OCI-LY1 (cell line): ENCODE measurements at regions not wholly inside any gene's neighbourhood (a gene's known extent, or its start where the extent isn't known, plus 50 kb on each side); places are given as distances from the start of the nearest gene placed in this dataset.

Experiments used
- H2AFZ ChIP-seq: fragments of 200-600 bp; sonication (generic), shearing (Covaris generic); 2 replicates; pipeline ENCODE4 v1.6.0; 2014; ENCODE audit warnings: antibody characterized with exemption, mild to moderate bottlenecking, low read length
- H3F3A ChIP-seq: fragments of 200-600 bp; sonication (generic), shearing (Covaris generic); 2 replicates; pipeline ENCODE4 v1.6.0; 2014; ENCODE audit warnings: mild to moderate bottlenecking, antibody characterized with exemption, low read length, moderate library complexity; ENCODE audit not compliant: insufficient read depth
- H3K27ac ChIP-seq: fragments of 200-600 bp; sonication (generic); 2 replicates; pipeline ENCODE4 v1.5.1; 2014; ENCODE audit warnings: low read length, mixed run types, mild to moderate bottlenecking, low read depth; ENCODE audit not compliant: poor library complexity, severe bottlenecking
- H3K27me3 ChIP-seq: fragments of 200-600 bp; sonication (generic); 2 replicates; pipeline ENCODE4 v1.6.0; 2014; ENCODE audit warnings: antibody characterized with exemption, mild to moderate bottlenecking, low read length, moderate library complexity; ENCODE audit not compliant: insufficient read depth
- H3K36me3 ChIP-seq: fragments of 200-600 bp; sonication (generic); 2 replicates; pipeline ENCODE4 v1.6.1; 2014; ENCODE audit warnings: mild to moderate bottlenecking, antibody characterized with exemption, low read length, moderate library complexity, mixed read lengths; ENCODE audit not compliant: insufficient read depth
- H3K4me1 ChIP-seq: fragments of 200-600 bp; sonication (generic); 2 replicates; pipeline ENCODE4 v1.5.1; 2014; ENCODE audit warnings: mild to moderate bottlenecking, low read length, moderate library complexity; ENCODE audit not compliant: insufficient read depth, severe bottlenecking
- H3K4me2 ChIP-seq: fragments of 200-600 bp; sonication (generic), shearing (Covaris generic); 2 replicates; pipeline ENCODE4 v1.6.1; 2014; ENCODE audit warnings: low read length
- H3K4me3 ChIP-seq: fragments of 200-600 bp; sonication (generic); 2 replicates; pipeline ENCODE4 v1.5.1; 2014; ENCODE audit warnings: low read length, low read depth, mild to moderate bottlenecking, mixed read lengths; ENCODE audit not compliant: poor library complexity, severe bottlenecking
- H3K79me2 ChIP-seq: fragments of 200-600 bp; shearing (Covaris generic); 2 replicates; pipeline ENCODE4 v1.6.1; 2016; ENCODE audit warnings: mixed run types, low read length, mixed read lengths; ENCODE audit not compliant: insufficient read depth
- H3K9ac ChIP-seq: fragments of 200-600 bp; sonication (generic), shearing (Covaris generic); 2 replicates; pipeline ENCODE4 v1.6.1; 2014; ENCODE audit warnings: mild to moderate bottlenecking, low read length, mixed read lengths
- H3K9me2 ChIP-seq: fragments of 200-600 bp; sonication (generic), shearing (Covaris generic); 2 replicates; pipeline ENCODE4 v1.6.1; 2014; ENCODE audit warnings: low read depth, mild to moderate bottlenecking, low read length, mixed read lengths
- H3K9me3 ChIP-seq: fragments of 200-600 bp; shearing (Covaris generic); 2 replicates; pipeline ENCODE4 v1.6.1; 2014; ENCODE audit warnings: low read length, mixed read lengths
- H4K20me1 ChIP-seq: fragments of 200-600 bp; sonication (generic), shearing (Covaris generic); 2 replicates; pipeline ENCODE4 v1.6.0; 2016; ENCODE audit warnings: mild to moderate bottlenecking, low read length; ENCODE audit not compliant: insufficient read depth
- CTCF ChIP-seq: fragments of 200-600 bp; sonication (generic), shearing (Covaris generic); IDR thresholded peaks from 2 replicates; pipeline ENCODE4 v1.5.1; 2017; ENCODE audit warnings: mild to moderate bottlenecking, antibody characterized with exemption, low read length, moderate library complexity, mixed read lengths
- EZH2 ChIP-seq: fragments of 200-600 bp; sonication (generic), shearing (Covaris generic); IDR thresholded peaks from 2 replicates; pipeline ENCODE4 v1.8.0; 2017; ENCODE audit warnings: borderline replicate concordance, mixed run types, mild to moderate bottlenecking, antibody characterized with exemption, low read length, moderate library complexity, mixed read lengths

DNA sequence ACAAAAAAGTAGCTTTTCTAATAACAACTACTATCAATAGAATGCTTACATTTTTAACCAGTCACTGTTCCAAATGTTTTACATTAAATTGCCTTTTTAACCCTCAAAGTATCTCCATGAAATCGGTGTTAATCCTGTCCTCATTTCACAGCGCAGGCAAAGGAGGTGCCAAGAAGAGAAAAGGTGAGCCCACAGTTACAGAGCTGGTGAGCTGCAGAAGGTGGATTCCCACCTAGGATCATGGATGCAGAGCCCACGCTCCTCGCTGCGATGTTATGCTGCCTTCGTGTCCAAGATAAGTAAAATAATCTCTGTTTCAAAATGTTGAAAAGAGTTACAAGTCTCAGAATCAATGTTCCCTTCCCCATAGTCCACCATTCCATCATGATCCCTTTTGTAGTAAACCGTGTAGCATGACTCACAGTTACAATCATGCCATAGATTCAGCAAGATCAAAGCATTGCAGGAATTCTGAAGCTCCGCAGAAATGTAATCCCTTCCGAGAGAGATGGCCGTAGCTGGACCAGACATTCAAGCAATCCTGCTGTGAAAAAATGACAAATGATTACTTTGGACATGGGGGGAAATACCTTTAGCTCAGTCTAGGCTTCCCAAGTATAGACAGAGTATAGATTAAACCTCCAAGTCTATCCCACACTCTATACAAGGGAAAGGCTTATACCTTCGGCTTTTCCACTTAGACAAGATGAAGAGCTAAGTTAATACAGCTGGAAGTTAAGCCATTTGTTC, 394.7 kb upstream of the AKR1E2 start:
- TF ChIP-seq EZH2, result no peak
- no peak for TF ChIP-seq CTCF
- no peaks in the 10 kb centered on the region for H3F3A ChIP-seq
- no peaks in the 10 kb centered on the region for H3K27me3 ChIP-seq
- no peaks in the 10 kb centered on the region for H3K79me2 ChIP-seq
- no peak overlapping the region for H3K4me3 ChIP-seq
- H4K20me1 ChIP-seq, result no peaks in the 10 kb centered on the region
- H3K9me2 ChIP-seq, result no peaks in the 10 kb centered on the region
- H3K9me3 ChIP-seq, result no peaks in the 10 kb centered on the region
- no peaks in the 10 kb centered on the region for H3K36me3 ChIP-seq
- no peak overlapping the region for H3K27ac ChIP-seq
- H3K4me2 ChIP-seq, result no peak overlapping the region
- H2AFZ ChIP-seq, result no peak overlapping the region
- H3K9ac ChIP-seq, result no peak overlapping the region
- no peaks in the 10 kb centered on the region for H3K4me1 ChIP-seq

GRCh38 chr10:4429571-4429970, 396.4 kb upstream of the AKR1E2 start:
- Histone ChIP-seq H3K27ac (no peak overlapping the region), H3K9me3 (no peaks in the 10 kb centered on the region), H3K36me3 (no peaks in the 10 kb centered on the region), H3K4me2 (no peak overlapping the region), H3K9ac (no peak overlapping the region), H4K20me1 (no peaks in the 10 kb centered on the region), H3K27me3 (no peaks in the 10 kb centered on the region), H3K4me1 (no peaks in the 10 kb centered on the region), H3K79me2 (no peaks in the 10 kb centered on the region), H3K9me2 (no peaks in the 10 kb centered on the region), H3K4me3 (no peak overlapping the region), H2AFZ (no peak overlapping the region), H3F3A (no peaks in the 10 kb centered on the region)
- no peak for TF ChIP-seq EZH2
- no peak for TF ChIP-seq CTCF

DNA sequence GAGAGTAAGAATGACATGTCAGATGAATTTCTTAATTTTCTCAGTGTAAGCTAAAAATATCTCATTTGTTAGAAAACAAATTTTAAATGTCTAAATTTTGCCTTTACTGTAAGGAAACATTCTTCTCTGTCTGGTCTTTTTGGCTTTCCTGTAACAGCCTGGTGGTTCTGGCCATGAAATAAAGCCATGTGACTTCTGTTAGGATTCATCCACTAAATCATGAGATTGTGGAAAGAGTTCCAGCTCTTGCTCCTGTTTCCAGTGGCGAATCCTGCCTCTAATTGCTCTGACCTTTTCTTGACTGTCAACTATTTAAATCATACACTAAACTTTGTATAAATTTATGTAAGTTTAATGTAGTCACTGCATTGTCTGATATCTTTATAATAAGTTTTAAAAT, 398.5 kb upstream of the AKR1E2 start:
- TF ChIP-seq EZH2 (no peak), CTCF (no peak)
- H3K27ac ChIP-seq, result no peak overlapping the region
- H3K9me3 ChIP-seq, result no peaks in the 10 kb centered on the region
- no peak overlapping the region for H3K4me2 ChIP-seq
- H2AFZ ChIP-seq, result no peak overlapping the region
- no peaks in the 10 kb centered on the region for H3K36me3 ChIP-seq
- no peaks in the 10 kb centered on the region for H3K4me1 ChIP-seq
- H3K27me3 ChIP-seq, result no peaks in the 10 kb centered on the region
- no peaks in the 10 kb centered on the region for H3K9me2 ChIP-seq
- H3K79me2 ChIP-seq, result no peaks in the 10 kb centered on the region
- H3F3A ChIP-seq, result no peaks in the 10 kb centered on the region
- no peak overlapping the region for H3K4me3 ChIP-seq
- no peak overlapping the region for H3K9ac ChIP-seq
- no peaks in the 10 kb centered on the region for H4K20me1 ChIP-seq
